Liver (tissue), 3 donors: ENCODE measurements at regions not wholly inside any gene's neighbourhood (a gene's known extent, or its start where the extent isn't known, plus 50 kb on each side); places are given as distances from the start of the nearest gene placed in this dataset.

Experiments
- ATF3 ChIP-seq: IDR thresholded peaks from 2 replicates; pipeline ENCODE4 v1.6.1; 2016; ENCODE audit warnings: antibody characterized with exemption
- CTCF ChIP-seq: fragments of 150-350 bp; IDR thresholded peaks from 2 replicates; pipeline ENCODE4 v1.5.1; 2017; ENCODE audit warnings: improper control_type of control experiment, low read depth, low read length; ENCODE audit not compliant: missing input control
- EGR1 ChIP-seq, 2 donors: IDR thresholded peaks; 2 replicates each; pipeline ENCODE4 v1.6.1; 2016 to 2018; ENCODE audit warnings: antibody characterized with exemption in 2 of 2, low read depth in 2 of 2
- FOXA1 ChIP-seq: IDR thresholded peaks from 2 replicates; pipeline ENCODE4 v1.6.1; 2016; ENCODE audit warnings: antibody characterized with exemption
- FOXA2 ChIP-seq: IDR thresholded peaks from 2 replicates; pipeline ENCODE4 v1.6.1; 2016; ENCODE audit warnings: antibody characterized with exemption
- GABPA ChIP-seq, 2 donors: IDR thresholded peaks in 1 of 2; conservative IDR thresholded peaks in 1 of 2; 2 replicates each; pipeline ENCODE4 v1.6.1; 2016; ENCODE audit warnings: antibody characterized with exemption in 2 of 2, mild to moderate bottlenecking in 1 of 2, moderate library complexity in 1 of 2
- JUND ChIP-seq, 2 donors: IDR thresholded peaks; 2 replicates each; pipeline ENCODE4 v1.6.1; 2016; ENCODE audit warnings: antibody characterized with exemption in 2 of 2
- MAX ChIP-seq: IDR thresholded peaks from 2 replicates; pipeline ENCODE4 v1.6.1; 2016; ENCODE audit warnings: antibody characterized with exemption
- RAD21 ChIP-seq, 2 donors: IDR thresholded peaks; 2 replicates each; pipeline ENCODE4 v1.6.1; 2016; ENCODE audit warnings: antibody characterized with exemption in 2 of 2, mild to moderate bottlenecking in 2 of 2
- REST ChIP-seq: IDR thresholded peaks from 2 replicates; pipeline ENCODE4 v1.6.1; 2016; ENCODE audit warnings: antibody characterized with exemption, mild to moderate bottlenecking
- SP1 ChIP-seq: IDR thresholded peaks from 2 replicates; pipeline ENCODE4 v1.6.1; 2018; ENCODE audit warnings: antibody characterized with exemption, mild to moderate bottlenecking
- TAF1 ChIP-seq: conservative IDR thresholded peaks from 2 replicates; pipeline ENCODE4 v1.6.1; 2016; ENCODE audit warnings: antibody characterized with exemption, mild to moderate bottlenecking
- YY1 ChIP-seq: IDR thresholded peaks from 2 replicates; pipeline ENCODE4 v1.6.1; 2016; ENCODE audit warnings: antibody characterized with exemption, mild to moderate bottlenecking
- ZBTB33 ChIP-seq: IDR thresholded peaks from 2 replicates; pipeline ENCODE4 v1.6.1; 2016; ENCODE audit warnings: antibody characterized with exemption
- donor health status: healthy.
- donor health status: healthy.

- TF ChIP-seq GABPA (IDR thresholded peaks at IDR 0.05 in 1 of 2, conservative IDR thresholded peaks at IDR 0.05 in 1 of 2), result no peak
- no peak for TF ChIP-seq CTCF
- TF ChIP-seq REST, result no peak
- TF ChIP-seq SP1, result no peak
- TF ChIP-seq RAD21 (IDR thresholded peaks at IDR 0.05), result no peak
- TF ChIP-seq MAX, result no peak
- TF ChIP-seq JUND (IDR thresholded peaks at IDR 0.05), result no peak
- TF ChIP-seq FOXA2, result no peak
- TF ChIP-seq EGR1 (IDR thresholded peaks at IDR 0.05; ENCODE audit: low read depth in 2 of 2), result no peak
- TF ChIP-seq TAF1, result no peak
- no peak for TF ChIP-seq FOXA1
- no peak for TF ChIP-seq YY1
- no peak for TF ChIP-seq ZBTB33
- no peak for TF ChIP-seq ATF3
These were observed 89.8 kb upstream of the GNAI1 start for GRCh38 chr7:80044796-80045195.
